Endothelial cell of umbilical vein (primary cell): ENCODE measurements at regions not wholly inside any gene's neighbourhood (a gene's known extent, or its start where the extent isn't known, plus 50 kb on each side); places are given as distances from the start of the nearest gene placed in this dataset.

Source experiments
- BruUV-seq: library from RNA; stranded (reverse); fragments of 400-500 nt; replicated peaks from 2 replicates; lab custom pipeline; 2021; lab: Mats Ljungman, UMichigan
- CTCF ChIA-PET: fragments of 300-600, 350-600 bp; sonication (Branson Sonifier 250); formaldehyde crosslinking; loops from one replicate; lab custom pipeline; 2021; ENCODE audit warnings: antibody characterized with exemption, inconsistent platforms; lab: Charles Lee
- POLR2A ChIA-PET: fragments of 300-600, 350-600 bp; sonication (Branson Sonifier 250); formaldehyde crosslinking; loops from one replicate; lab custom pipeline; 2021; ENCODE audit warnings: antibody characterized with exemption, inconsistent platforms; lab: Charles Lee
- DNase-seq: peaks from one replicate; pipeline ENCODE4 v3.0.0-alpha.2; 2011; ENCODE audit warnings: low read depth, low spot score
- FAIRE-seq: peaks from 2 replicates; lab custom pipeline; 2011; peaks lifted over from hg19 to GRCh38; lab: Jason Lieb, UNC
- H2AFZ ChIP-seq: 2 replicates; pipeline ENCODE4 v1.6.0; 2012; ENCODE audit warnings: low read depth, low read length, control low read depth, inconsistent platforms
- H3K27ac ChIP-seq: 2 replicates; pipeline ENCODE4 v1.5.1; 2011; ENCODE audit warnings: low read depth, mild to moderate bottlenecking, control low read depth, low read length, moderate library complexity; ENCODE audit not compliant: insufficient read depth
- H3K27me3 ChIP-seq, 2 experiments: 2 replicates each; pipeline versions ENCODE4 v1.6.0 to v1.6.1; 2011; ENCODE audit warnings: low read length in 2 of 2, mixed read lengths in 1 of 2; ENCODE audit not compliant: control insufficient read depth in 2 of 2, insufficient read depth in 2 of 2
- H3K36me3 ChIP-seq, 2 experiments: 2 replicates in 1 of 2; 3 replicates in 1 of 2; pipeline ENCODE4 v1.5.1; 2011; ENCODE audit warnings: low read length in 2 of 2, mild to moderate bottlenecking in 1 of 2, moderate library complexity in 1 of 2; ENCODE audit not compliant: control insufficient read depth in 2 of 2, insufficient read depth in 2 of 2; ENCODE audit errors: extremely low read depth in 1 of 2
- H3K4me1 ChIP-seq: 3 replicates; pipeline ENCODE4 v1.5.1; 2011; ENCODE audit warnings: mild to moderate bottlenecking, low read length; ENCODE audit not compliant: control insufficient read depth, insufficient read depth; ENCODE audit errors: extremely low read depth
- H3K4me2 ChIP-seq: 2 replicates; pipeline ENCODE4 v1.6.1; 2011; ENCODE audit warnings: low read length, control low read depth, mixed read lengths; ENCODE audit not compliant: insufficient read depth
- H3K4me3 ChIP-seq, 3 experiments: fragments of 200-600 bp in 1 of 3; sonication (generic), shearing (Covaris generic) in 1 of 3; replicated peaks in 1 of 3; 2 replicates each; pipeline ENCODE4 v1.5.1; 2011 to 2016; ENCODE audit warnings: control low read depth in 3 of 3, low read length in 3 of 3, mild to moderate bottlenecking in 2 of 3, inconsistent platforms in 1 of 3, low read depth in 1 of 3, moderate library complexity in 1 of 3; ENCODE audit not compliant: insufficient read depth in 1 of 3
- H3K79me2 ChIP-seq: 2 replicates; pipeline ENCODE4 v1.6.0; 2012; ENCODE audit warnings: low read length, inconsistent platforms; ENCODE audit not compliant: control insufficient read depth, insufficient read depth
- H3K9ac ChIP-seq: replicated peaks from 2 replicates; pipeline ENCODE3; 2011; ENCODE audit warnings: low read length, control low read depth; ENCODE audit not compliant: insufficient read depth; ENCODE audit errors: extremely low read depth
- H3K9me1 ChIP-seq: replicated peaks from 3 replicates; pipeline ENCODE4 v1.6.0; 2011; ENCODE audit warnings: mild to moderate bottlenecking, low read length; ENCODE audit not compliant: control insufficient read depth, insufficient read depth; ENCODE audit errors: extremely low read depth
- H3K9me3 ChIP-seq: replicated peaks from 2 replicates; pipeline ENCODE4 v1.5.1; 2012; ENCODE audit warnings: low read length, inconsistent platforms; ENCODE audit not compliant: control insufficient read depth, insufficient read depth
- H4K20me1 ChIP-seq: replicated peaks from 2 replicates; pipeline ENCODE3; 2011; ENCODE audit warnings: mild to moderate bottlenecking, low read length; ENCODE audit not compliant: control insufficient read depth, insufficient read depth; ENCODE audit errors: extremely low read depth
- CTCF ChIP-seq, 2 donors: IDR thresholded peaks; 1 replicate in 1 of 2; 2 replicates in 1 of 2; pipeline ENCODE4 v1.5.1; 2011; ENCODE audit warnings: low read length in 2 of 2, mild to moderate bottlenecking in 2 of 2, moderate library complexity in 2 of 2, control low read depth in 1 of 2, inconsistent platforms in 1 of 2, low read depth in 1 of 2; ENCODE audit not compliant: insufficient read depth in 1 of 2; ENCODE audit errors: extremely low read depth in 1 of 2
- EZH2 ChIP-seq: IDR thresholded peaks from 2 replicates; pipeline ENCODE4 v1.6.1; 2012; ENCODE audit warnings: borderline replicate concordance, low read depth, mild to moderate bottlenecking, moderate library complexity, low read length, inconsistent platforms; ENCODE audit not compliant: severe bottlenecking
- FOS ChIP-seq: IDR thresholded peaks from 2 replicates; pipeline ENCODE4 v1.6.1; 2011; ENCODE audit warnings: mild to moderate bottlenecking, low read length, moderate library complexity, borderline replicate concordance; ENCODE audit not compliant: insufficient read depth
- GATA2 ChIP-seq: IDR thresholded peaks from 2 replicates; pipeline ENCODE4 v1.7.0; 2011; ENCODE audit warnings: low read depth, mild to moderate bottlenecking, moderate library complexity, mixed read lengths, low read length; ENCODE audit not compliant: insufficient read length, insufficient read depth
- JUN ChIP-seq: IDR thresholded peaks from 2 replicates; pipeline ENCODE4 v1.6.1; 2011; ENCODE audit warnings: borderline replicate concordance, low read depth; ENCODE audit not compliant: insufficient read length, insufficient read depth
- MYC ChIP-seq: IDR thresholded peaks from one replicate; pipeline ENCODE4 v1.6.1; 2011; ENCODE audit warnings: mild to moderate bottlenecking, low read depth, low read length
- POLR2A ChIP-seq: IDR thresholded peaks from 2 replicates; pipeline ENCODE4 v1.6.1; 2012; ENCODE audit warnings: low read depth, mild to moderate bottlenecking, control low read depth, low read length
- POLR2AphosphoS5 ChIP-seq: IDR thresholded peaks from 2 replicates; pipeline ENCODE4 v1.6.1; 2012; ENCODE audit warnings: low read depth, mild to moderate bottlenecking, control low read depth, low read length, moderate library complexity; ENCODE audit not compliant: insufficient read depth
- dilution Hi-C: fragments of 300-500 bp; cut with MboI; formaldehyde crosslinking; loops from one replicate; pipeline ENCODE4 v1.15.0; 2019; ENCODE audit warnings: low sequenced_read_pairs; ENCODE audit not compliant: extremely low pct_ligation_motif_present
- intact Hi-C: fragments of 100-400 bp; cut with micrococcal nuclease; formaldehyde crosslinking; loops from one replicate; pipeline ENCODE4 v1.10.0; 2022
- TF ChIP-seq, protein P1 (sequence below): IDR thresholded peaks from 2 replicates; pipeline ENCODE4 v1.6.1; 2011; ENCODE audit not compliant: insufficient read depth, insufficient read length

- TF ChIP-seq FOS (no peak), MYC (no peak), POLR2A (no peak)
- Histone ChIP-seq H3K27ac (no peak overlapping the region), H3K4me2 (no peak overlapping the region), H3K9me1 (no peaks in the 10 kb centered on the region), H2AFZ (no peak overlapping the region), H3K9ac (no peak overlapping the region), H3K27me3 (no peaks in the 10 kb centered on the region), H3K4me1 (peaks cover 7% of the 10 kb centered on the region), H3K4me3 (no peak overlapping the region), H4K20me1 (no peaks in the 10 kb centered on the region), H3K36me3 (no peaks in the 10 kb centered on the region), H3K79me2 (no peaks in the 10 kb centered on the region), H3K9me3 (no peaks in the 10 kb centered on the region)
- BruUV-seq, result no TSS peak
- ChIA-PET POLR2A (no interaction called here), CTCF (interaction anchor here (0.7 kb wide), 1 partner anchor 285 kb away, joined by 7 read pairs; no protein-coding TSS in a partner anchor)
- intact Hi-C loops (no loop called here), dilution Hi-C loops (no loop called here)
- DNase-seq, result no peak
- FAIRE-seq, result no peak
These were observed 172.9 kb upstream of the NAMPT start for GRCh38 chr7:106457678-106458077.

DNA sequence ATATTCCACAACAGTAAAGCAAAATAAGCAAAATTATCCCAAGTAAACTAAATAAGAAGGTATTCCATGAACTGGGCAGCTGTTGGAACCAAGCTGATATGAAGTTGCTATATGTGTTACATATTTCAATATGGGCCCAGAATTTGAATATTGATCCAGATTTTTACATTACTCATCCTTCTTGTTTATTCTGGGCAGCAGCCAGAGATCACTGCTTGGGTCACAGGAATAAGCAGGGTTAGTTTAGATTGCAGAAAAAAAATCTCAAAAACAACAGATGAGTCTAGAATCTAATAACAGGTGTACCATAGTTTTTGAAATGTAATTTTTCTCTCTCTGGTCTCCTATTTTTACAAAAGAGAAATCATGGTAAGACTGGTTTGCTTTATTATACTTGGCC lies 171.5 kb upstream of the NAMPT start:
- Histone ChIP-seq H3K27me3 (no peaks in the 10 kb centered on the region), H3K36me3 (no peaks in the 10 kb centered on the region), H3K4me3 (no peak overlapping the region), H3K9me1 (no peaks in the 10 kb centered on the region), H3K27ac (no peak overlapping the region), H3K79me2 (no peaks in the 10 kb centered on the region), H2AFZ (no peak overlapping the region), H3K9me3 (no peaks in the 10 kb centered on the region), H3K9ac (no peak overlapping the region), H4K20me1 (no peaks in the 10 kb centered on the region), H3K4me2 (no peak overlapping the region), H3K4me1 (no peaks in the 10 kb centered on the region)
- POLR2A ChIA-PET, result no interaction called here
- TF ChIP-seq GATA2, result no peak
- TF ChIP-seq, protein P1, sequence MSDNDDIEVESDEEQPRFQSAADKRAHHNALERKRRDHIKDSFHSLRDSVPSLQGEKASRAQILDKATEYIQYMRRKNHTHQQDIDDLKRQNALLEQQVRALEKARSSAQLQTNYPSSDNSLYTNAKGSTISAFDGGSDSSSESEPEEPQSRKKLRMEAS, result no peak
- no peak for TF ChIP-seq FOS
- TF ChIP-seq POLR2AphosphoS5, result no peak
- no peak for TF ChIP-seq CTCF (IDR thresholded peaks at IDR 0.05; ENCODE audit: extremely low read depth in 1 of 2, insufficient read depth in 1 of 2, low read depth in 1 of 2, low read length in 2 of 2)
- no peak for TF ChIP-seq POLR2A
- no peak for TF ChIP-seq EZH2
- no peak for TF ChIP-seq JUN
- TF ChIP-seq MYC, result no peak
- CTCF ChIA-PET, result no interaction called here
- FAIRE-seq (no peak), DNase-seq (no peak)
- intact Hi-C loops, result no loop called here
- no TSS peak for BruUV-seq
- dilution Hi-C loops, result no loop called here
